ENCODE measurements at regions not wholly inside any gene's neighbourhood (a gene's known extent, or its start where the extent isn't known, plus 50 kb on each side); places are given as distances from the start of the nearest gene placed in this dataset.

- in situ Hi-C loops (cut with MboI; ENCODE audit: low sequenced_read_pairs) (no loop called here), intact Hi-C loops (cut with micrococcal nuclease) (no loop called here), dilution Hi-C loops (cut with HindIII; ENCODE audit: low sequenced_read_pairs, unreplicated experiment) (no loop called here)
- Histone ChIP-seq H3K56ac (ENCODE audit: extremely low read depth, insufficient read depth, low read length) (no peak overlapping the region), H3K4ac (ENCODE audit: low read depth, low read length) (no peak overlapping the region), H2AK9ac (replicated peaks; ENCODE audit: low read depth, low read length, poor library complexity) (no peak overlapping the region), H3K23ac (ENCODE audit: low read depth, low read length) (no peak overlapping the region), H3K18ac (ENCODE audit: low read depth, low read length) (no peak overlapping the region), H4K5ac (ENCODE audit: low read depth, low read length) (no peak overlapping the region), H2BK15ac (ENCODE audit: low read depth, low read length) (no peak overlapping the region), H3K4me2 (ENCODE audit: low read depth, low read length) (no peak overlapping the region), H4K91ac (ENCODE audit: insufficient read depth, low read depth, low read length) (no peak overlapping the region), H2AK5ac (ENCODE audit: low read depth, low read length) (no peak overlapping the region), H4K20me1 (ENCODE audit: insufficient read depth, low read length) (no peaks in the 10 kb centered on the region), H2AFZ (replicated peaks; ENCODE audit: low read length, poor library complexity) (no peak overlapping the region), H4K8ac (ENCODE audit: low read depth in 2 of 2, low read length in 2 of 2) (no peak overlapping the region), H2BK5ac (ENCODE audit: low read depth, low read length, poor library complexity, severe bottlenecking) (no peak overlapping the region), H3K9me3 (ENCODE audit: control insufficient read depth, insufficient read depth, low read length) (no peaks in the 10 kb centered on the region; the same call in 1 of the 2 replicates), H3K14ac (replicated peaks; ENCODE audit: low read depth, low read length) (no peak overlapping the region), H3K9ac (ENCODE audit: low read depth, low read length) (no peak overlapping the region), H3K27ac (ENCODE audit: insufficient read depth, low read length) (no peak overlapping the region), H2BK20ac (ENCODE audit: low read depth, low read length) (no peak overlapping the region), H3K4me3 (ENCODE audit: insufficient read depth, low read depth, low read length) (no peak overlapping the region), H2BK120ac (ENCODE audit: low read depth, low read length) (no peak overlapping the region), H3K4me1 (ENCODE audit: control insufficient read depth, insufficient read depth, low read length) (no peaks in the 10 kb centered on the region), H3K9me1 (ENCODE audit: insufficient read depth, low read length) (no peaks in the 10 kb centered on the region), H3K27me3 (ENCODE audit: control insufficient read depth, insufficient read depth, low read length) (no peaks in the 10 kb centered on the region), H3K79me1 (ENCODE audit: low read depth in 1 of 2, low read length in 2 of 2) (no peaks in the 10 kb centered on the region), H3K36me3 (ENCODE audit: control insufficient read depth, insufficient read depth, low read length) (no peaks in the 10 kb centered on the region)
- 97% methylated on average over 23 of the region's 41 CpGs; no CpG with 5 or more reads in 1 of the 2 experiments for WGBS, 2 experiments (ENCODE audit: extremely low coverage in 2 of 2, insufficient read length in 1 of 2)
- TF ChIP-seq MAZ (IDR thresholded peaks at IDR 0.05; ENCODE audit: borderline replicate concordance, low read depth, low read length) (no peak), NFE2L2 (IDR thresholded peaks at IDR 0.05; ENCODE audit: low read depth, low read length) (no peak), BHLHE40 (IDR thresholded peaks at IDR 0.05; ENCODE audit: low read depth, low read length) (no peak), USF2 (IDR thresholded peaks at IDR 0.05; ENCODE audit: low read depth, low read length) (no peak), MXI1 (IDR thresholded peaks at IDR 0.05; ENCODE audit: borderline replicate concordance, low read depth, low read length) (no peak), RAD21 (IDR thresholded peaks at IDR 0.05; ENCODE audit: low read length) (no peak), CHD1 (IDR thresholded peaks at IDR 0.05; ENCODE audit: low read depth, low read length) (no peak), SMC3 (IDR thresholded peaks at IDR 0.05; ENCODE audit: low read depth, low read length) (no peak), RFX5 (IDR thresholded peaks at IDR 0.05; ENCODE audit: low read depth, low read length) (no peak), ELK1 (IDR thresholded peaks at IDR 0.05; ENCODE audit: borderline replicate concordance, low read depth, low read length) (no peak), CTCF (conservative IDR thresholded peaks at IDR 0.05; ENCODE audit: low read depth, low read length) (no peak)
- ATAC-seq (ENCODE audit: low read depth) (no peak), DNase-seq (no peak)
- BruUV-seq (replicated peaks) = no TSS peak
- POLR2A ChIA-PET (ENCODE audit: unreplicated experiment) = no interaction called here
- CTCF ChIA-PET = no interaction called here
Observed at GRCh38 chr6:128580224-128581110, 60.1 kb upstream of the PTPRK start.
